Adrenal gland (tissue), 9 donors: ENCODE measurements at regions not wholly inside any gene's neighbourhood (a gene's known extent, or its start where the extent isn't known, plus 50 kb on each side); places are given as distances from the start of the nearest gene placed in this dataset.

ENCODE experiments used
- DNase-seq, 7 donors: peaks; one replicate each; pipeline ENCODE4 v3.0.0-alpha.2; 2019 to 2020
- H3K27ac ChIP-seq, 5 donors: fragments of 200-600 bp; sonication (generic) in 4 of 5; 1 replicate in 3 of 5; 2 replicates in 2 of 5; pipeline versions ENCODE4 v1.5.1 to v1.8.0; 2016 to 2020; ENCODE audit warnings: mild to moderate bottlenecking in 1 of 5
- H3K27me3 ChIP-seq: fragments of 200-600 bp; 2 replicates; pipeline ENCODE4 v1.8.0; 2021
- H3K36me3 ChIP-seq, 2 donors: fragments of 200-600 bp; replicated peaks in 1 of 2; 1 replicate in 1 of 2; 2 replicates in 1 of 2; pipeline versions ENCODE4 v1.5.1 to v1.8.0; 2018 to 2022
- H3K4me1 ChIP-seq, 2 donors: fragments of 200-600 bp; replicated peaks in 1 of 2; 1 replicate in 1 of 2; 2 replicates in 1 of 2; pipeline versions ENCODE4 v1.5.1 to v1.8.0; 2018 to 2021
- H3K4me3 ChIP-seq, 4 donors: fragments of 200-600 bp; sonication (generic) in 3 of 4; one replicate each; pipeline ENCODE4 v1.5.1; 2016 to 2018
- H3K9me3 ChIP-seq, 3 donors: fragments of 200-600 bp; sonication (generic) in 1 of 3; replicated peaks in 1 of 3; 1 replicate in 2 of 3; 2 replicates in 1 of 3; pipeline versions ENCODE4 v1.5.1 to v1.8.0; 2016 to 2021
- POLR2A ChIP-seq, 2 donors: fragments of 450-650 bp; IDR thresholded peaks; one replicate each; pipeline ENCODE4 v1.6.1; 2017; ENCODE audit warnings: antibody characterized with exemption in 2 of 2, mild to moderate bottlenecking in 2 of 2, moderate library complexity in 1 of 2
- WGBS, 4 donors: extraction: QIAGEN DNeasy Blood & Tissue Kit in 2 of 4; methylation state at CpG; one replicate each; pipeline versions ENCODE4 v1.1.5 to v1.1.7; 2013 to 2017; 5-methylcytosine and 5-hydroxymethylcytosine counted together
- intact Hi-C, 2 donors: fragments of 100-400 bp; cut with DNase I; formaldehyde crosslinking; loops; one replicate each; pipeline versions ENCODE4 v1.14.1 to v1.15.0; 2022 to 2023
- TF ChIP-seq, protein P1 (sequence below), 6 experiments: fragments of 450-650 bp in 4 of 6; fragments of 200-600 bp in 2 of 6; sonication (generic) in 1 of 6; IDR thresholded peaks; 1 replicate in 5 of 6; 2 replicates in 1 of 6; pipeline versions ENCODE4 v1.5.1 to v1.8.0; 2016 to 2021; ENCODE audit warnings: antibody characterized with exemption in 6 of 6, mild to moderate bottlenecking in 2 of 6, moderate library complexity in 1 of 6
- donor health status: healthy with polysubstance abuse.
- donor health status: Bipolar disorder and iron deficiency.
- donor health status: DM: yes; HTN: yes; CAD: no.
- donor health status: DM: no; HTN: no; CAD: no.
- donor health status: DM: no; HTN: no; CAD: no.

DNA sequence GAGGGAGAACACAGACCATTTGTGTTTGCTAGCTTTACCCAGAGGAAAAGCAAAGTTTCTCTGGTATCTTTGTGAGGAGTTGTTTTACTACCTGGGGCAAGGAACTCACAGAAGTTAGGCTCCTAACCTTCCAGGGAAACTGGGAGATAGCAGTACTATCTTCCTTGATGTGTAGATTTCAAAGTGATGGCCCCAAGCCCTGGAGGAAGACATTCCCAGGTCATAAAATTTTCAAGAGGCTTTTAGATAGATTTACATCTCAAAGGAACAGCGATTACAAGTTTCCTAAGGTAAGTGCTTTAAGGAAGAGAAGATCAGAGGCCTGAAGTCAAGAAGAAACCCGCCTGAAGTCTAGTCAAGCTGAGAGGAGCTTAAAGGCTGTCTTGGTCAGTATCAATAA lies 1187.8 kb upstream of the TMEFF2 start:
- DNase-seq: no peak
- no peaks in the 10 kb centered on the region for H3K9me3 ChIP-seq
- H3K27ac ChIP-seq: no peak overlapping the region

DNA sequence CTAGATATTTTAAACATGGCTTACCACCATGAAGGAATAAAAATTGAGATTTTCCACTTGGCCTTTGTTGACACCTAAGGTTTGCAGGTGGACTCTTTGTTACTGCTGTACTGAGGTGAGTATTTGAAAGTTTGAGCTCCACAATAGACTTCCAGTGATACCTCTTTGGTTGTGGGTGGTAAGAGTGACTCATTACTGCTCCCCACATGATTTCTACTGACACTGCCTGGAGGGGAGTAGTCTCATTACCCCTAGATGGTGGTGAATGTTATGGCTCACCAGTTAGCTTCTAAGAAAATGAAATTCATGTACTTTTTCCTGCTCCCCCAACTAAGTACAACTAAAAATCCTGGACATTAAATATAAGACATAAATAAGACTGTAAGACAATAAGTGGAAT lies 1183.1 kb upstream of the TMEFF2 start:
- Histone ChIP-seq H3K4me3 (no peak overlapping the region), H3K27ac (no peak overlapping the region), H3K9me3 (no peaks in the 10 kb centered on the region), H3K36me3 (no peaks in the 10 kb centered on the region), H3K4me1 (no peaks in the 10 kb centered on the region), H3K27me3 (no peaks in the 10 kb centered on the region)
- DNase-seq: no peak
- intact Hi-C loops: no loop called here
- TF ChIP-seq, protein P1, sequence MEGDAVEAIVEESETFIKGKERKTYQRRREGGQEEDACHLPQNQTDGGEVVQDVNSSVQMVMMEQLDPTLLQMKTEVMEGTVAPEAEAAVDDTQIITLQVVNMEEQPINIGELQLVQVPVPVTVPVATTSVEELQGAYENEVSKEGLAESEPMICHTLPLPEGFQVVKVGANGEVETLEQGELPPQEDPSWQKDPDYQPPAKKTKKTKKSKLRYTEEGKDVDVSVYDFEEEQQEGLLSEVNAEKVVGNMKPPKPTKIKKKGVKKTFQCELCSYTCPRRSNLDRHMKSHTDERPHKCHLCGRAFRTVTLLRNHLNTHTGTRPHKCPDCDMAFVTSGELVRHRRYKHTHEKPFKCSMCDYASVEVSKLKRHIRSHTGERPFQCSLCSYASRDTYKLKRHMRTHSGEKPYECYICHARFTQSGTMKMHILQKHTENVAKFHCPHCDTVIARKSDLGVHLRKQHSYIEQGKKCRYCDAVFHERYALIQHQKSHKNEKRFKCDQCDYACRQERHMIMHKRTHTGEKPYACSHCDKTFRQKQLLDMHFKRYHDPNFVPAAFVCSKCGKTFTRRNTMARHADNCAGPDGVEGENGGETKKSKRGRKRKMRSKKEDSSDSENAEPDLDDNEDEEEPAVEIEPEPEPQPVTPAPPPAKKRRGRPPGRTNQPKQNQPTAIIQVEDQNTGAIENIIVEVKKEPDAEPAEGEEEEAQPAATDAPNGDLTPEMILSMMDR (IDR thresholded peaks at IDR 0.05): no peak
- TF ChIP-seq POLR2A (IDR thresholded peaks at IDR 0.05): no peak

More for the DNA sequence above, 1187.8 kb upstream of the TMEFF2 start:
- Histone ChIP-seq H3K27me3 (no peaks in the 10 kb centered on the region), H3K4me3 (no peak overlapping the region), H3K36me3 (no peaks in the 10 kb centered on the region), H3K4me1 (no peaks in the 10 kb centered on the region)
- TF ChIP-seq POLR2A (IDR thresholded peaks at IDR 0.05): no peak
- TF ChIP-seq, protein P1 (IDR thresholded peaks at IDR 0.05): no peak
- intact Hi-C loops: no loop called here
- 49 to 57% (median 53%) methylated on average over 2 of the region's 2 CpGs for WGBS, 4 donors

DNA sequence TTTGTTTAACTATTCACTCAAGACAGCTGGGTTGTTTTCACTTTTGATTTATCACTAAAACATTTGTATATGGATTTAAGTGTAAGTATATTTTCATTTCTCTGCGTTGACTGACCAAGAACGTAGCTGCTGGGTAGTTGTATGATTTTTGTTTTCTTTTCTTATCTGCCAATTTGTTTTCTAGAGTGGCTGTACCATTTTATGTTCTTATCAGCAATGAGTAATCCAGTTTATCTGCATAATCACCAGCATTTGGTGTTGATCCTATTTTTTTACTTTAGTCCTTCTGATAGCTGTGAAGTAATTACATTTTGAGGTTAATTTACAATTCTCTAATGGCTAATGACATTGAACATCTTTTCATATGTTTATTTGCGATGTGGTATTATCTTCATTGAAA lies 1178.4 kb upstream of the TMEFF2 start:
- no peak for DNase-seq
- Histone ChIP-seq H3K9me3 (no peaks in the 10 kb centered on the region), H3K27me3 (no peaks in the 10 kb centered on the region), H3K4me3 (no peak overlapping the region), H3K36me3 (no peaks in the 10 kb centered on the region), H3K27ac (no peak overlapping the region), H3K4me1 (no peaks in the 10 kb centered on the region)
- 51 to 61% (median 57%) methylated on average over 3 of the region's 3 CpGs for WGBS, 4 donors
- intact Hi-C loops: no loop called here
- TF ChIP-seq POLR2A (IDR thresholded peaks at IDR 0.05): no peak
- TF ChIP-seq, protein P1 (IDR thresholded peaks at IDR 0.05): no peak

DNA sequence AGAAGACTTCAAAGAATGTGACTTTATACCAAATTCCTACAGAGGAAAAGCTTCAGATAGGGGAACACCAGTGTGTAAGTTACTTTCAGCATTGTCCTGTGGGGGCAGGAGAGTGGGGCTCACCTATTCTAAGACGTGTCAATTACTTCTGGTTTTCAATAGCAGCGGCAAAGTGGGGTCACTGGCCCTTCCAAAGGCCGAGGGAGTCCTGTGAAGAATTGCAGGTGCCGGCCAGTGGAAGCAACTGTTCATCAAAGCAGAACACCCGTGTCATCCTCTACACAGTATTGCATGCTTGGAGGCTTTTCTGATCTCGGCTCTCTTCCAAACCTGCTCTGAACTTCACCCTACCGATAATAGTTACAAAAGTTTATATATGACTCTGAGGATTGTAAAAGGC lies 1176.5 kb upstream of the TMEFF2 start:
- Histone ChIP-seq H3K9me3 (no peaks in the 10 kb centered on the region), H3K4me1 (no peaks in the 10 kb centered on the region), H3K27ac (no peak overlapping the region), H3K36me3 (no peaks in the 10 kb centered on the region), H3K27me3 (no peaks in the 10 kb centered on the region), H3K4me3 (no peak overlapping the region)
- 47 to 68% (median 58%) methylated on average over 6 to 7 of the region's 7 CpGs for WGBS, 4 donors
- intact Hi-C loops: no loop called here
- TF ChIP-seq, protein P1 (IDR thresholded peaks at IDR 0.05): no peak
- TF ChIP-seq POLR2A (IDR thresholded peaks at IDR 0.05): no peak
- DNase-seq: no peak
